Kidney (tissue), 13 donors: ENCODE measurements at regions not wholly inside any gene's neighbourhood (a gene's known extent, or its start where the extent isn't known, plus 50 kb on each side); places are given as distances from the start of the nearest gene placed in this dataset.

Experiments used
- DNase-seq, 5 donors: peaks; one replicate each; pipeline ENCODE4 v3.0.0-alpha.2; 2013 to 2020
- FAIRE-seq: peaks from 2 replicates; lab custom pipeline; 2012; peaks lifted over from hg19 to GRCh38; lab: Jason Lieb, UNC
- H3K27ac ChIP-seq, 2 donors: one replicate each; pipeline ENCODE4 v1.7.0; 2013; ENCODE audit warnings: low read depth in 2 of 2, low read length in 2 of 2, inconsistent platforms in 1 of 2
- H3K27me3 ChIP-seq: one replicate; pipeline ENCODE4 v1.7.1; 2013; ENCODE audit warnings: low read length, inconsistent platforms; ENCODE audit not compliant: control insufficient read depth, insufficient read depth
- H3K36me3 ChIP-seq, 3 donors: one replicate each; pipeline versions ENCODE4 v1.7.0 to v1.7.1; 2013; ENCODE audit warnings: low read length in 3 of 3, control low read depth in 1 of 3, inconsistent platforms in 1 of 3; ENCODE audit not compliant: insufficient read depth in 3 of 3, control insufficient read depth in 2 of 3
- H3K4me1 ChIP-seq, 3 donors: one replicate each; pipeline versions ENCODE4 v1.7.0 to v1.7.1; 2013; ENCODE audit warnings: low read length in 3 of 3, inconsistent platforms in 1 of 3, low read depth in 1 of 3; ENCODE audit not compliant: control insufficient read depth in 2 of 3, insufficient read depth in 2 of 3
- H3K4me3 ChIP-seq, 3 donors: one replicate each; pipeline versions ENCODE4 v1.7.0 to v1.8.1; 2013; ENCODE audit warnings: low read length in 3 of 3, control low read depth in 1 of 3, inconsistent platforms in 1 of 3
- H3K9ac ChIP-seq, 3 donors: one replicate each; pipeline versions ENCODE4 v1.7.0 to v1.7.1; 2013; ENCODE audit warnings: low read length in 3 of 3, control low read depth in 1 of 3, inconsistent platforms in 1 of 3
- H3K9me3 ChIP-seq, 3 donors: one replicate each; pipeline versions ENCODE4 v1.7.0 to v1.7.1; 2013; ENCODE audit warnings: low read length in 3 of 3, control low read depth in 1 of 3, inconsistent platforms in 1 of 3; ENCODE audit not compliant: control insufficient read depth in 2 of 3, insufficient read depth in 1 of 3
- CTCF ChIP-seq: IDR thresholded peaks from 3 replicates; pipeline ENCODE4 v1.5.1; 2012; ENCODE audit warnings: mild to moderate bottlenecking, moderate library complexity, borderline replicate concordance; ENCODE audit not compliant: insufficient read depth; ENCODE audit errors: extremely low read depth
- intact Hi-C: fragments of 100-400 bp; cut with DNase I; formaldehyde crosslinking; loops from one replicate; pipeline ENCODE4 v1.11.1; 2022
- donor health status: control.
- donor health status: control.
- donor health status: control.
- donor health status: control.
- donor health status: control.
- donor health status: DM: yes; HTN: yes; CAD: no.
- donor health status: Normal renal cell carcinoma (clear cell type).

DNA sequence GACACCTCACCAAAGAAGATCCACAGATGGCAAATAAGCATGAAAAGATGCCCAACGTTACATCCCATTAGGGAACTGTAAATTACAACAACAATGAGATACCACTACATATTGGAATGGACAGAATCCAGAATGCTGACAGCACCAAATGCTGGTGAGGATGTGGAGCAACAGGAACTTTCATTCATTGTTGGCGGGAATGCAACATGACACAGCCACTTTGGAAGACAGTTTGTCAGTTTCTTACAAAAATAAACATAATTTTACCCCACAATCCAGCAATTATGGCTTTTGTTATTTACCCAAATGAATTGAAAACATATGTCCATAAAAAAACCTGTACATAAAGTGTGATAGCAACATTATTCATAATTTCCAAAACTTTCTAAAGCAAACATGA lies 176.8 kb downstream of the C7orf25 start:
- intact Hi-C loops, result no loop called here
- TF ChIP-seq CTCF, result no peak
- Histone ChIP-seq H3K27ac (no peak overlapping the region), H3K4me3 (no peak overlapping the region), H3K9me3 (no peaks in the 10 kb centered on the region), H3K4me1 (no peaks in the 10 kb centered on the region), H3K27me3 (no peaks in the 10 kb centered on the region), H3K9ac (no peak overlapping the region), H3K36me3 (no peaks in the 10 kb centered on the region)
- DNase-seq (no peak), FAIRE-seq (no peak)

DNA sequence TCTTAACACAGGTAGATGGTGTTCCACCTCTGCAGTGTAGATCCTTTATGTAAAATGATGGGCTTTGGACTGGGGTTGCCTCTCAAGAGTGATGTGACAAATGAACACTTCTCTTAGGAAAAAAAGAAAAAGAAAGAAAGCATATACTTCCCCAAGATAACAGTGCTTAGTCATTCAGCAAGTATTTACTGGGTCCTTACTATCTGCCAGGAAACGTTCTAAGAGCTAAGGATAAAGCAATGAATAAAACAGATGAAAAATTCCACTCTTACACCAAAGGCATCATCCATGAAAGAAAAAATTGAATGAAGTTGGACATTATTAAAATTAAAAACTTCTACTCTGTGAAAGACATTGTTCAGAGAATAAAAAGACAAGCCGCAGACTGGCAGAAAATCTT lies 177.3 kb downstream of the C7orf25 start:
- DNase-seq (no peak), FAIRE-seq (no peak)
- Histone ChIP-seq H3K4me1 (no peaks in the 10 kb centered on the region), H3K27ac (no peak overlapping the region), H3K9me3 (no peaks in the 10 kb centered on the region), H3K9ac (no peak overlapping the region), H3K4me3 (no peak overlapping the region), H3K27me3 (no peaks in the 10 kb centered on the region), H3K36me3 (no peaks in the 10 kb centered on the region)
- TF ChIP-seq CTCF, result no peak
- intact Hi-C loops, result no loop called here

GRCh38 chr7:42733040-42733439 lies 178.8 kb downstream of the C7orf25 start:
- FAIRE-seq (no peak), DNase-seq (no peak)
- Histone ChIP-seq H3K4me1 (no peaks in the 10 kb centered on the region), H3K27ac (no peak overlapping the region), H3K27me3 (no peaks in the 10 kb centered on the region), H3K4me3 (no peak overlapping the region), H3K9ac (no peak overlapping the region), H3K36me3 (no peaks in the 10 kb centered on the region), H3K9me3 (no peaks in the 10 kb centered on the region)
- intact Hi-C loops, result no loop called here
- no peak for TF ChIP-seq CTCF

DNA sequence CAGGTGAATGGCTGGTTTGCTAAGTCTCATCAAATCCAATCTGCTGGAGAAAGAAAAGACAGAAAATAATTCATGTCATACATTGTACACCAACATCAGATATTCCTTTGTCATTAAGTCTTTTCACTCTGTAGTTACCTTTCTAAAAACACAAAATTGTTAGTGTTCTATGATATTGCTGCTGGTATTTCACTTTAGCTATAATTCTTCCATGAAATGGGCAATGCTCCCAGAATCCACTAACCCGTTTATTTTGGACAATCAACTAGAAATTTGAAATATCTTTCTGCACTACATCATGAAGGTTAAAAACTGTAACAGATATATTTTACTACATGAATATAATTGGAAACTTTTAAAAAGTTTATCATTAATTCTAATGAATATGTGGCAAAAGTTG lies 181.3 kb downstream of the C7orf25 start:
- TF ChIP-seq CTCF, result no peak
- DNase-seq (no peak), FAIRE-seq (no peak)
- H3K36me3 ChIP-seq, result no peaks in the 10 kb centered on the region
- no peaks in the 10 kb centered on the region for H3K27me3 ChIP-seq
- no peak overlapping the region for H3K4me3 ChIP-seq
- H3K9me3 ChIP-seq, result no peaks in the 10 kb centered on the region
- no peaks in the 10 kb centered on the region for H3K4me1 ChIP-seq
- H3K9ac ChIP-seq, result no peak overlapping the region
- no peak overlapping the region for H3K27ac ChIP-seq
- intact Hi-C loops, result no loop called here
